Neural cell (in vitro differentiated cells): ENCODE measurements at regions not wholly inside any gene's neighbourhood (a gene's known extent, or its start where the extent isn't known, plus 50 kb on each side); places are given as distances from the start of the nearest gene placed in this dataset.

Experiments used
- H2AFZ ChIP-seq: fragments of 200-600, 300-800 bp; sonication (generic), shearing (Covaris generic); 2 replicates; pipeline ENCODE4 v1.6.0; 2014; ENCODE audit warnings: low read depth, mild to moderate bottlenecking, antibody characterized with exemption, low read length, moderate library complexity
- H3F3A ChIP-seq: fragments of 200-600 bp; shearing (Covaris generic); 2 replicates; pipeline ENCODE4 v1.6.1; 2016; ENCODE audit warnings: mild to moderate bottlenecking, moderate library complexity, mixed read lengths, antibody characterized with exemption, low read length; ENCODE audit not compliant: insufficient read depth, poor library complexity, severe bottlenecking
- H3K27ac ChIP-seq: fragments of 200-600, 300-800 bp; sonication (generic), shearing (Covaris generic); 2 replicates; pipeline ENCODE4 v1.5.1; 2014; ENCODE audit warnings: mild to moderate bottlenecking, low read length, moderate library complexity
- H3K27me3 ChIP-seq: fragments of 300-800, 200-600 bp; sonication (generic), shearing (Covaris generic); 2 replicates; pipeline ENCODE4 v1.6.0; 2014; ENCODE audit warnings: mild to moderate bottlenecking, low read depth, low read length, moderate library complexity; ENCODE audit not compliant: insufficient read depth
- H3K36me3 ChIP-seq: fragments of 300-800, 200-600 bp; sonication (generic), shearing (Covaris generic); 2 replicates; pipeline ENCODE4 v1.5.1; 2014; ENCODE audit warnings: mild to moderate bottlenecking, antibody characterized with exemption, low read length, moderate library complexity; ENCODE audit not compliant: insufficient read depth
- H3K4me2 ChIP-seq: fragments of 300-800, 200-600 bp; sonication (generic), shearing (Covaris generic); 2 replicates; pipeline ENCODE4 v1.6.0; 2014; ENCODE audit warnings: mild to moderate bottlenecking, low read length
- H3K4me3 ChIP-seq: fragments of 300-800, 200-600 bp; sonication (generic), shearing (Covaris generic); 2 replicates; pipeline ENCODE4 v1.5.1; 2014; ENCODE audit warnings: mild to moderate bottlenecking, low read length, moderate library complexity
- H3K79me2 ChIP-seq: fragments of 200-600 bp; shearing (Covaris generic); replicated peaks from 2 replicates; pipeline ENCODE4 v1.6.0; 2014; ENCODE audit warnings: mild to moderate bottlenecking, low read length, moderate library complexity; ENCODE audit not compliant: insufficient read depth
- H3K9ac ChIP-seq: fragments of 300-800, 200-600 bp; sonication (generic), shearing (Covaris generic); 2 replicates; pipeline ENCODE4 v1.6.1; 2016; ENCODE audit warnings: mild to moderate bottlenecking, low read length, mixed read lengths
- H3K9me2 ChIP-seq: fragments of 200-600 bp; shearing (Covaris generic); 2 replicates; pipeline ENCODE4 v1.6.1; 2016; ENCODE audit warnings: mild to moderate bottlenecking, low read length, mixed read lengths; ENCODE audit not compliant: insufficient read depth
- H3K9me3 ChIP-seq: fragments of 200-600, 300-800 bp; sonication (generic), shearing (Covaris generic); 2 replicates; pipeline ENCODE4 v1.6.1; 2016; ENCODE audit warnings: mild to moderate bottlenecking, mixed run types, low read length, moderate library complexity, mixed read lengths
- H4K20me1 ChIP-seq: fragments of 200-600 bp; shearing (Covaris generic); 2 replicates; pipeline ENCODE4 v1.6.1; 2016; ENCODE audit warnings: mild to moderate bottlenecking, mixed run types; ENCODE audit not compliant: insufficient read depth
- EP300 ChIP-seq: fragments of 450-650 bp; conservative IDR thresholded peaks from 2 replicates; pipeline ENCODE4 v1.6.1; 2014; ENCODE audit warnings: antibody characterized with exemption, mild to moderate bottlenecking, moderate library complexity; ENCODE audit not compliant: poor library complexity, severe bottlenecking
- EZH2 ChIP-seq: fragments of 200-600, 300-800 bp; shearing (Covaris generic), sonication (generic); IDR thresholded peaks from 2 replicates; pipeline ENCODE4 v1.6.1; 2014; ENCODE audit warnings: antibody characterized with exemption, low read length, borderline replicate concordance, mild to moderate bottlenecking; ENCODE audit not compliant: insufficient read depth, poor library complexity, severe bottlenecking
- MXI1 ChIP-seq: fragments of 450-650 bp; conservative IDR thresholded peaks from 2 replicates; pipeline ENCODE4 v1.6.1; 2014; ENCODE audit warnings: antibody characterized with exemption, mild to moderate bottlenecking; ENCODE audit not compliant: poor library complexity, severe bottlenecking
- POLR2AphosphoS5 ChIP-seq: IDR thresholded peaks from 2 replicates; pipeline ENCODE4 v1.6.1; 2012
- RAD21 ChIP-seq: fragments of 450-650 bp; conservative IDR thresholded peaks from 2 replicates; pipeline ENCODE4 v1.6.1; 2014; ENCODE audit warnings: antibody characterized with exemption, mild to moderate bottlenecking, moderate library complexity
- SMC3 ChIP-seq: fragments of 450-650 bp; conservative IDR thresholded peaks from 2 replicates; pipeline ENCODE4 v1.6.1; 2014; ENCODE audit warnings: antibody characterized with exemption, mild to moderate bottlenecking, moderate library complexity; ENCODE audit not compliant: poor library complexity
- TAF1 ChIP-seq: IDR thresholded peaks from 2 replicates; pipeline ENCODE4 v1.6.1; 2012; ENCODE audit warnings: low read depth
- TF ChIP-seq, protein P1 (sequence below): IDR thresholded peaks from 2 replicates; pipeline ENCODE4 v1.6.1; 2012; ENCODE audit warnings: borderline replicate concordance
- TF ChIP-seq, protein P2 (sequence below): fragments of 450-650 bp; IDR thresholded peaks from 2 replicates; pipeline ENCODE4 v1.5.1; 2014; ENCODE audit warnings: antibody characterized with exemption, mild to moderate bottlenecking, moderate library complexity; ENCODE audit not compliant: poor library complexity, severe bottlenecking

DNA sequence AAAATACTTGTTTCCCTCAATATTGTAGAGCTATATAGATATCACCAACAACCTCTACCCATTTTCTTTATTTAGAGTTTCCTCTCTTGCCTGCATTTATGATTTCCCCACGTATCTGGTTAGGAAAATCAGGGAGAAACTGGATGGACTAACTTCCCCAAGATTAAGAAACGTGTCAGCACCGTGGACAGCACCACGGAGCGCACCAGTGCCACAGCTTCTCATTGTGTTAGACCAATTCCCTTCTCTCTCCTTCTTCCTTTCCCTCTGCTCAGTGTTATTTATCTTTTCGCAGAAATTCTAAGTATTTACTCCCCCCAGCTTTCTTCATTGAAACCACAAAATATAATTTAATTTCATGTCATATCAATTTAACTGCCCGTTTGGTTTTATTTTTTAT lies 568.6 kb upstream of the BOD1L1 start:
- Histone ChIP-seq H3K9ac (no peak overlapping the region), H3K9me3 (no peaks in the 10 kb centered on the region), H3K79me2 (no peaks in the 10 kb centered on the region), H3K27me3 (peaks cover 3% of the 10 kb centered on the region), H3K27ac (no peak overlapping the region), H3K9me2 (no peaks in the 10 kb centered on the region), H3K4me3 (no peak overlapping the region), H4K20me1 (no peaks in the 10 kb centered on the region), H3K36me3 (no peaks in the 10 kb centered on the region), H3K4me2 (no peak overlapping the region), H2AFZ (no peak overlapping the region), H3F3A (no peaks in the 10 kb centered on the region)
- TF ChIP-seq, protein P1, sequence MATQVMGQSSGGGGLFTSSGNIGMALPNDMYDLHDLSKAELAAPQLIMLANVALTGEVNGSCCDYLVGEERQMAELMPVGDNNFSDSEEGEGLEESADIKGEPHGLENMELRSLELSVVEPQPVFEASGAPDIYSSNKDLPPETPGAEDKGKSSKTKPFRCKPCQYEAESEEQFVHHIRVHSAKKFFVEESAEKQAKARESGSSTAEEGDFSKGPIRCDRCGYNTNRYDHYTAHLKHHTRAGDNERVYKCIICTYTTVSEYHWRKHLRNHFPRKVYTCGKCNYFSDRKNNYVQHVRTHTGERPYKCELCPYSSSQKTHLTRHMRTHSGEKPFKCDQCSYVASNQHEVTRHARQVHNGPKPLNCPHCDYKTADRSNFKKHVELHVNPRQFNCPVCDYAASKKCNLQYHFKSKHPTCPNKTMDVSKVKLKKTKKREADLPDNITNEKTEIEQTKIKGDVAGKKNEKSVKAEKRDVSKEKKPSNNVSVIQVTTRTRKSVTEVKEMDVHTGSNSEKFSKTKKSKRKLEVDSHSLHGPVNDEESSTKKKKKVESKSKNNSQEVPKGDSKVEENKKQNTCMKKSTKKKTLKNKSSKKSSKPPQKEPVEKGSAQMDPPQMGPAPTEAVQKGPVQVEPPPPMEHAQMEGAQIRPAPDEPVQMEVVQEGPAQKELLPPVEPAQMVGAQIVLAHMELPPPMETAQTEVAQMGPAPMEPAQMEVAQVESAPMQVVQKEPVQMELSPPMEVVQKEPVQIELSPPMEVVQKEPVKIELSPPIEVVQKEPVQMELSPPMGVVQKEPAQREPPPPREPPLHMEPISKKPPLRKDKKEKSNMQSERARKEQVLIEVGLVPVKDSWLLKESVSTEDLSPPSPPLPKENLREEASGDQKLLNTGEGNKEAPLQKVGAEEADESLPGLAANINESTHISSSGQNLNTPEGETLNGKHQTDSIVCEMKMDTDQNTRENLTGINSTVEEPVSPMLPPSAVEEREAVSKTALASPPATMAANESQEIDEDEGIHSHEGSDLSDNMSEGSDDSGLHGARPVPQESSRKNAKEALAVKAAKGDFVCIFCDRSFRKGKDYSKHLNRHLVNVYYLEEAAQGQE: peak; percentile 79
- no peak for TF ChIP-seq RAD21

GRCh38 chr4:14215116-14215770 lies 587.7 kb upstream of the BOD1L1 start:
- TF ChIP-seq TAF1: no peak
- TF ChIP-seq EP300: no peak
- no peak for TF ChIP-seq RAD21
- TF ChIP-seq SMC3: no peak
- no peak for TF ChIP-seq POLR2AphosphoS5
- TF ChIP-seq, protein P1: no peak
- no peak for TF ChIP-seq EZH2
- no peak for TF ChIP-seq MXI1
- TF ChIP-seq, protein P2, sequence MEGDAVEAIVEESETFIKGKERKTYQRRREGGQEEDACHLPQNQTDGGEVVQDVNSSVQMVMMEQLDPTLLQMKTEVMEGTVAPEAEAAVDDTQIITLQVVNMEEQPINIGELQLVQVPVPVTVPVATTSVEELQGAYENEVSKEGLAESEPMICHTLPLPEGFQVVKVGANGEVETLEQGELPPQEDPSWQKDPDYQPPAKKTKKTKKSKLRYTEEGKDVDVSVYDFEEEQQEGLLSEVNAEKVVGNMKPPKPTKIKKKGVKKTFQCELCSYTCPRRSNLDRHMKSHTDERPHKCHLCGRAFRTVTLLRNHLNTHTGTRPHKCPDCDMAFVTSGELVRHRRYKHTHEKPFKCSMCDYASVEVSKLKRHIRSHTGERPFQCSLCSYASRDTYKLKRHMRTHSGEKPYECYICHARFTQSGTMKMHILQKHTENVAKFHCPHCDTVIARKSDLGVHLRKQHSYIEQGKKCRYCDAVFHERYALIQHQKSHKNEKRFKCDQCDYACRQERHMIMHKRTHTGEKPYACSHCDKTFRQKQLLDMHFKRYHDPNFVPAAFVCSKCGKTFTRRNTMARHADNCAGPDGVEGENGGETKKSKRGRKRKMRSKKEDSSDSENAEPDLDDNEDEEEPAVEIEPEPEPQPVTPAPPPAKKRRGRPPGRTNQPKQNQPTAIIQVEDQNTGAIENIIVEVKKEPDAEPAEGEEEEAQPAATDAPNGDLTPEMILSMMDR: no peak
- Histone ChIP-seq H3K9me3 (no peaks in the 10 kb centered on the region), H3F3A (no peaks in the 10 kb centered on the region), H4K20me1 (no peaks in the 10 kb centered on the region), H3K9me2 (no peaks in the 10 kb centered on the region), H2AFZ (no peak overlapping the region), H3K4me2 (no peak overlapping the region), H3K27ac (no peak overlapping the region), H3K79me2 (no peaks in the 10 kb centered on the region), H3K4me3 (no peak overlapping the region), H3K36me3 (no peaks in the 10 kb centered on the region), H3K9ac (no peak overlapping the region), H3K27me3 (no peaks in the 10 kb centered on the region)
